Thymus (tissue), 11 donors: ENCODE measurements at regions not wholly inside any gene's neighbourhood (a gene's known extent, or its start where the extent isn't known, plus 50 kb on each side); places are given as distances from the start of the nearest gene placed in this dataset.
A peak's percentile ranks its signal among the peaks of the same experiment; 100 is the strongest.
"Not testable (repeated sequence)": the region's sequence is repeated elsewhere in the genome, so short reads cannot be mapped to it uniquely, and the experiment has no call there.

Experiments used
- DNase-seq, 9 donors: peaks; one replicate each; pipeline ENCODE4 v3.0.0-alpha.2; 2013; ENCODE audit warnings: low spot score in 9 of 9, low read depth in 6 of 9, missing footprints in 1 of 9
- H3K27ac ChIP-seq, 2 donors: one replicate each; pipeline ENCODE4 v1.5.1; 2013; ENCODE audit warnings: control low read depth in 1 of 2, low read depth in 1 of 2, low read length in 1 of 2, mild to moderate bottlenecking in 1 of 2, moderate library complexity in 1 of 2
- H3K27me3 ChIP-seq, 2 donors: one replicate each; pipeline ENCODE4 v1.5.1; 2013; ENCODE audit warnings: low read length in 1 of 2; ENCODE audit not compliant: control insufficient read depth in 2 of 2, insufficient read depth in 1 of 2
- H3K36me3 ChIP-seq, 2 donors: one replicate each; pipeline ENCODE4 v1.5.1; 2013; ENCODE audit warnings: low read length in 1 of 2, mild to moderate bottlenecking in 1 of 2, moderate library complexity in 1 of 2; ENCODE audit not compliant: control insufficient read depth in 2 of 2, insufficient read depth in 2 of 2
- H3K4me1 ChIP-seq, 2 donors: one replicate each; pipeline ENCODE4 v1.5.1; 2013; ENCODE audit warnings: low read length in 2 of 2; ENCODE audit not compliant: control insufficient read depth in 2 of 2, insufficient read depth in 2 of 2
- H3K4me3 ChIP-seq, 2 donors: one replicate each; pipeline ENCODE4 v1.5.1; 2013; ENCODE audit warnings: low read length in 2 of 2, control low read depth in 1 of 2, mild to moderate bottlenecking in 1 of 2
- H3K9me3 ChIP-seq, 2 donors: one replicate each; pipeline ENCODE4 v1.5.1; 2013; ENCODE audit warnings: low read length in 1 of 2, mild to moderate bottlenecking in 1 of 2; ENCODE audit not compliant: control insufficient read depth in 2 of 2, insufficient read depth in 1 of 2
- WGBS: extraction: QIAGEN DNeasy Blood & Tissue Kit; methylation state at CpG from one replicate; pipeline ENCODE4 v1.1.7; 2013; 5-methylcytosine and 5-hydroxymethylcytosine counted together
- donor health status: healthy.

- WGBS, result 99% methylated on average over 29 of the region's 29 CpGs
- Histone ChIP-seq H3K36me3 (no peaks in the 10 kb centered on the region), H3K4me3 (no peak overlapping the region), H3K27ac (no peak overlapping the region), H3K27me3 (no peaks in the 10 kb centered on the region), H3K4me1 (no peaks in the 10 kb centered on the region), H3K9me3 (no peaks in the 10 kb centered on the region)
- no peak for DNase-seq
These were observed 76.1 kb upstream of the PNPLA4 start for GRCh38 chrX:8003147-8003883.

- no peaks in the 10 kb centered on the region for H3K27me3 ChIP-seq
- no peak for DNase-seq
- no peaks in the 10 kb centered on the region for H3K9me3 ChIP-seq
- H3K4me3 ChIP-seq, result no peak overlapping the region
- H3K27ac ChIP-seq, result no peak overlapping the region
- no peaks in the 10 kb centered on the region for H3K4me1 ChIP-seq
- H3K36me3 ChIP-seq, result no peaks in the 10 kb centered on the region
These were observed 69.6 kb upstream of the PNPLA4 start for GRCh38 chrX:7996851-7997250.

GRCh38 chrX:7996414-7996813 is 69.2 kb upstream of the PNPLA4 start:
- Histone ChIP-seq H3K4me1 (no peaks in the 10 kb centered on the region), H3K4me3 (no peak overlapping the region), H3K27me3 (no peaks in the 10 kb centered on the region), H3K36me3 (no peaks in the 10 kb centered on the region), H3K9me3 (no peaks in the 10 kb centered on the region), H3K27ac (no peak overlapping the region)
- 27% methylated on average over 2 of the region's 2 CpGs for WGBS
- DNase-seq, result peak in 7 of 9 donors; percentile 0 to 50 (median 4)

GRCh38 chrX:7993873-7994272 is 66.7 kb upstream of the PNPLA4 start:
- no peak for DNase-seq
- Histone ChIP-seq H3K4me1 (no peaks in the 10 kb centered on the region), H3K27me3 (no peaks in the 10 kb centered on the region), H3K9me3 (no peaks in the 10 kb centered on the region), H3K4me3 (no peak overlapping the region), H3K36me3 (no peaks in the 10 kb centered on the region), H3K27ac (no peak overlapping the region)
- 97% methylated on average over 4 of the region's 4 CpGs for WGBS

- not testable (repeated sequence) for H3K4me3 ChIP-seq, H3K27ac ChIP-seq, H3K4me1 ChIP-seq, DNase-seq, H3K36me3 ChIP-seq, H3K27me3 ChIP-seq, H3K9me3 ChIP-seq
- WGBS, result 88% methylated on average over 6 of the region's 6 CpGs
These were observed 61.0 kb upstream of the PNPLA4 start for GRCh38 chrX:7988013-7988759.

- H3K4me3 ChIP-seq, result no peak overlapping the region
- H3K36me3 ChIP-seq, result no peaks in the 10 kb centered on the region
- WGBS, result 50% methylated on average over 6 of the region's 6 CpGs
- H3K27me3 ChIP-seq, result no peaks in the 10 kb centered on the region
- no peak for DNase-seq
- H3K27ac ChIP-seq, result no peak overlapping the region
- H3K4me1 ChIP-seq, result no peaks in the 10 kb centered on the region
- no peaks in the 10 kb centered on the region for H3K9me3 ChIP-seq
These were observed 60.2 kb upstream of the PNPLA4 start for GRCh38 chrX:7987160-7988012.

GRCh38 chrX:7986738-7987137 is 59.5 kb upstream of the PNPLA4 start:
- 84% methylated on average over 8 of the region's 9 CpGs for WGBS
- not testable (repeated sequence) for H3K27ac ChIP-seq, H3K27me3 ChIP-seq, H3K9me3 ChIP-seq, H3K36me3 ChIP-seq, DNase-seq, H3K4me1 ChIP-seq, H3K4me3 ChIP-seq

GRCh38 chrX:7985568-7985967 is 58.4 kb upstream of the PNPLA4 start:
- no peak for DNase-seq
- Histone ChIP-seq H3K36me3 (no peaks in the 10 kb centered on the region), H3K4me3 (no peak overlapping the region), H3K27me3 (no peaks in the 10 kb centered on the region), H3K4me1 (no peaks in the 10 kb centered on the region), H3K27ac (no peak overlapping the region), H3K9me3 (no peaks in the 10 kb centered on the region)

GRCh38 chrX:7983581-7983980 is 56.4 kb upstream of the PNPLA4 start:
- H3K36me3 ChIP-seq, result no peaks in the 10 kb centered on the region
- no peak for DNase-seq

More at GRCh38 chrX:7983581-7983980, 56.4 kb upstream of the PNPLA4 start:
- Histone ChIP-seq H3K27ac (no peak overlapping the region), H3K4me1 (no peaks in the 10 kb centered on the region), H3K9me3 (no peaks in the 10 kb centered on the region), H3K4me3 (no peak overlapping the region), H3K27me3 (no peaks in the 10 kb centered on the region)
- 87% methylated on average over 1 of the region's 1 CpG for WGBS
